Left colon (tissue), 2 donors: ENCODE measurements at regions not wholly inside any gene's neighbourhood (a gene's known extent, or its start where the extent isn't known, plus 50 kb on each side); places are given as distances from the start of the nearest gene placed in this dataset.

Experiments
- ATAC-seq: fragments of 200-7000 bp; cut with Tn5 transposase; one replicate; pipeline ENCODE4 v1.9.1; 2020; ENCODE audit warnings: mild to moderate bottlenecking, moderate library complexity
- DNase-seq, 2 donors: peaks; one replicate each; pipeline ENCODE4 v3.0.0-alpha.2; 2020
- intact Hi-C, 2 donors: fragments of 100-400 bp; cut with DNase I in 1 of 2; cut with micrococcal nuclease in 1 of 2; formaldehyde crosslinking; loops; one replicate each; pipeline versions ENCODE4 v1.11.2 to v1.14.0; 2022; cut with DNase I, micrococcal nuclease
- donor health status: DM: no; HTN: no; CAD: no.
- donor health status: DM: yes; HTN: yes; CAD: no.

DNA sequence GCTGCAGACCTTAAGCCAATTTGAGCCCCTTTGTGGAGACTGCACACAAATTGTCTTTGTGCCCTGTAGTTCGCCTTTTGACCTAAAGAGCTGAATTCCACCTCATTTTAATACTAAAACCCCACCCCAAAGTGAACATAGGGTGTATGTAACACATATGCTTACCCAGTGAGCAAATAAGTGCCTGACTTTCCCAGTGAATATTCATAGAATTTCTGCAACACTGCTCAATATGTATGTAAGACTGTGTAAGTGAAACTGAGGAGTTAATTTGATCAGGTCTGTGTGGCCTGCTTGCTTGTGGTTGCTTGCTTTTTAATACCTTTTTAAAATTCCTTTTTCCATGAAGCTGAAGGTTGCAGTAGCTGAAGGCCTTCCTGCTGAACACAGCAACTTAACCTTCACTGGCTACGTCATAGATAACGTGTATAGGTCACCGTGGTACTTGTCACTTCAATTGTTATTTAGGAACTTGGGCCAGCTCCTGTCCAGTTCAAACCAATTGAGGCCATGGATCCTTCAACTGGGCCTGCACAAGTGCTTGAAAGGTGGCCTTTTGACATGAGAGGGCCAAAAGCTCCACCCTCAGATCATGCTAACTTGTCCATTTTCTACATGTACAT is 131.7 kb upstream of the BTBD3 start:
- intact Hi-C loops: no loop called here
- ATAC-seq (no peak), DNase-seq (no peak)

DNA sequence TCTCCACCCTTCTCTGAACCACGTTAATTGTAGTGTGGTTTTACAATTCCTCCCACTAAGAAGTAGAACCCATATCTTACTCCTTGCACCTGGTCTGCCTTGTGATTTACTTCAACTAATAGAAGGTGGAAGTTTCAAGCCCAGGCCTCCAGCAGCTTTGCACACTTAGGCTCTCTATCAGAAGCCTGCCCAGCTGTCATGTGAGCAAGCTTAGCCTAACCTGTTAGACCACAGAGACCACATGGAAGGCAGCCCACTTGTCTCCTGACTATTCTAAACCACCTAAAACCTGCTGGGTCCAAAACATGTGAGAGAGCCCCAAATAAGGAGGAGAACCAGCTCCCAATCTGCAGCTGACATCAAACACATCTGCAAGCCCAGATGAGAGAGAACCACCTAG is 127.6 kb upstream of the BTBD3 start:
- ATAC-seq: no peak
- DNase-seq: no peak
- intact Hi-C loops: no loop called here

DNA sequence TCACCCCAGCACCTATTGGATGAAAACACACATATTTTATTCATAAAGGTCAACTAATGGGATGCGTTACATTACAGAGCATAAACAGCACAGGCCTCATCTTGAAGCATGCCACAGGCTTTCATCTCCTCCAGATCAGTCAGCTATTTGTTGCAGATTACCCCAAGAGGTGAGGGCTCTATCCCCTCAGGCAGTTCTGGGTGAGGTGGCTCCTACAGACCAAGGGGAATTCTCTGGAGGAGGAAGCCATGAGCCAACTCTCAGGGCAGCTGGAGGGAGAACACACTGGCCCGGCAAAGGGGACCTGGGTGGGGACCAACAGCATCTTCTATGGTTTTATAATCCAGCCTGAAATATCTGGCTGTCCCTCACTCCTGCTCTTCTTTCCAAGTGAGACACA is 126.4 kb upstream of the BTBD3 start:
- no peak for ATAC-seq
- DNase-seq: no peak
- intact Hi-C loops: no loop called here

DNA sequence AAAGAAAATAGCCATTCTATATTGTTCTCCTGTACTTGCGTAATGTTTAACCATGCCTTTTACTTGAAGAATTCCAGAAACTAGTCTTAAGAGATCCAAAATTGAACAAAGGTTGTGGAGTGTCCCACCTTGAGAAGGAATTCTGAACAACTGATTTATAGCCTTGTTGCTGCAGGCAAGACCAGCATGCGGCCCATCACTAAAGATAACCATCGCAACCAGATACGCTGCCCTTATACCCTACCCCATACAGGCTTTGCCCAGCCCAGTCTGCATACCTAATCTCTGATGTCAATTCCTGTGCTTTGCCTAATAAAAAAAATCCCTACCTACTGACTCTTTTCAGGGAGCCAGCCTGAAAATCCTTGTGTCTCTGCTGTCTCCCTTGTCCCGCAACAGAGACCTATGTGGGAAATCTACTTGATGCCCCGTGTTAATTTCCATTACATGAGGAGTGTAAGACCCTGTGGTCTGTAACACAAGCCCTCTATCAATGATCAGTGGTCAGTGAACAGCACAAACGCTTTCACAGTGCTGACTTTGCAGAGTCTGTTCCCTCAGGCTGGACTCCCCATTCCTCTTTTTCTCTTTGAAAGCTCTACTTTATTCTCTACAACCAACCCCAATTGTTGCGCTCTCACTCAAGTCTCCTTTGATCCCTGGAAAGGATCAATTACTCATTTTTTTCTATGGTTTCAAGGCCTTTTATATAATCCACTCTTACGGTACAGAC is 125.7 kb upstream of the BTBD3 start:
- no peak for ATAC-seq
- intact Hi-C loops: no loop called here
- no peak for DNase-seq

DNA sequence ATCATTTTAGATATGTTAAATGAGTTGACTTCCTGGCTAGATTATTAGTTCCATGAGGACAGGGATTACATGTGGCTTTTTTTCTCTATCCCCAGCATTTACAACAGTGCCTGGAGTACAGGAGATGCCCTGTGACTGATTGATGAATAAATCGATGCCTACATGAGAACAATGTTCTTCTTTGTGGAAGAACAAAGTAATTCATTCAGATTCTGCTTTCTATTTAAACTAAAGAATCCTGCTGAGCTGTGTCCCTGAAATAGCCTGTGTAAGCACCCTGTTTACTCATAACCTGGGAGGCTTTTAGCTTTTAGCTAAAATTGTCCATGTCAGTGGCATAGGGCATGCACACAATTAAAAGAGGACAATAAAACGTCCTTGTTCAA is 125.1 kb upstream of the BTBD3 start:
- intact Hi-C loops: no loop called here
- ATAC-seq: no peak
- DNase-seq: no peak

DNA sequence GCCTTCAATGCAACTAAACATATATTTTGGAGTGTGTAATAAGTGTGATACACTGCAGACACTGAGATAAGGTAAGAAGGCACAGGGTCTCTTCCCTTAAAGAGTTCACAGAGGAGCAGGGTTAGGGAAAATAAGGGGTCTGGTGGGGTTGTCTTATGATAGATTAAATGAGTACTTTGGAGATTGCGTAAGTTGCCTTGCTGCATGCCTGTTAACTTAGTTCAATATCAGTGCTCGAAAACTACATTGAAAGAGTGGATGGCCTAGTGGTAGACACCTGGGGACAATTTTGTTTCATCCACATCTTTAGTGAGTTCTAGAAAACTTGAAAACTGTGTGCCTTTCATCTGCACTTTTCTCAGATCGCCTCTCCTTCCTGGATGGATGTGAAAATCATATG is 123.2 kb upstream of the BTBD3 start:
- DNase-seq: no peak
- ATAC-seq: no peak
- intact Hi-C loops: no loop called here

DNA sequence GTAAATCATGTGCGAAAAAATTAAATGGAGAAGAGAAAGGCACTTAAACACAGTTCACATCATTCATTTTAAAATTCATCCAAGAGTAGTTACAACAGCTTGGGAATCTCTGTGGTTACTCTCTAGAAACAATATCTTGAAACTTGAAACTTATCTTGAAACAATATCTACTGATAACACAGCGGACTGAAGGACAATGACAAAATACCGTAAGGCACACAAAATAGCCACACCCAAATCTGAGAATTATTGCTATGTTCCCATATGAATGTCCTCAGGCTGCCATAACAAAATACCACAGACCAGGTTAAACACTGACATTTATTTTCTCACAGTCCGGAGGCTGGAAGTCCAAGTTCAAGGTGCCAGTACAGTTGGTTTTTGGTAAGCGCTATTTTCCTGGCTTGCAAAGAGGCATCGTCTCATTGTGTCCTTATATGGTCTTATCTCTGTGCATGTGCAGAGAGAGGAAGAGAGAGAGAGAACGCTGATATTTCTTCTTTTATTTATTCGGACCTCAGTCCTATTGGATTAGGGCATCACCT is 122.5 kb upstream of the BTBD3 start:
- intact Hi-C loops: no loop called here
- no peak for DNase-seq

DNA sequence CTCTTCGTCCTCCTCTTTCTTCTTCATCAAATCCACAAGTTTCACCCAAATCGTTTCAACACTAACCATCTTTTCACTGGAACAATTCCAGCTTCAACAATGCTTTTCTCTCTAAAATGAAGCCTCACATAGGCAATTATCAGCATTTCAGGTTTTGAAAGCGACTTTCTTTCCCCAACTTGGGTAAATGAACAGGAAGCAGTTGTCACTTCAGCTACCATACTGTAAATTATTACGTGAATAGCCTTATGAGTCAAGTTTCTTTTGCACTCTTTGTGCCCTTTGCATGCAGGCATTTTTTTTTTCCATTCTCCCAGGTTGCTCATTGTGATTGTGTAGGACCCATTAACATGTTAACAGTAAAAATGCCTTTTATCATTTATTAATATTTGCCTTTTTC is 121.7 kb upstream of the BTBD3 start:
- ATAC-seq: no peak
- intact Hi-C loops: no loop called here
- no peak for DNase-seq

More for the DNA sequence above, 122.5 kb upstream of the BTBD3 start:
- ATAC-seq: no peak

DNA sequence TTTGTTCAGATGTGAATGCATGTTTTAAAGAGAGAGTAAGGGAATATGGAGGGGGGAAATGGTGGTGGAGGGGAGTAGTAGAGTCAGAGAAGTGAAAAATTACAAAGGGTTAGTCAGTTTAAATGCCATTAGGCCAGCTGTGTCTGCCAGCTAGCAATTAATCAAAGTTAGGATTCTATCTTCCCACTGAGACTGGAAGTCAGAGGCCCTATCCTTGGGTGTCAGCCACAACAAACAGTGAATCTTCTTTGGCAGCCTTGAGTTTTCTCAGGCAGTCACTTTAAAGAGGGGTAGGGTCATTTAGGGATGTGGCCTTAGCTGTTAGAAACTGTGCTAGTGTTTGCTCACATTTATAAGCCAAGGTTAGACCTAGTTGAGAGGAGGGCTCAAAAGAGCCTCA is 120.5 kb upstream of the BTBD3 start:
- ATAC-seq: no peak

DNA sequence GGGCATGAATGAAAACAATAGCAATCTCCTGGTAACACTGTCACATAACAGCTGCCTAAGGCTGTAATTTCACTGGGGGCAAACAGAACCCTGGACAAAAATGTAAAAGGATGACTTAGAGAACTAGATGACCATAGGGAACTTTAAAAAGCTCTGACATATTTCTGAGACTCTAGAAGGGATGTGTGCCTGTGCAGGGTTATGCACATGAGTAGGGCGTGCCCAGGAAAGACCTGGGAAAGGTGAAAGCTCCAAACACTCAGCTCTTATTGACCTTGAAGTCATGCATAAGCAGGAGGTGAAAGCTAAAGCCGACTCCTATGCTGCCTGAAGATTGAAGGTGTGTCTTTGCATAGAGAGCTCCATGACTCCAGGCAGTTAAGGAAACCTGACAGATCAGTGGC is 118.4 kb upstream of the BTBD3 start:
- DNase-seq: peak in 1 of 2 donors; percentile 3
- ATAC-seq: peak; percentile 90
- intact Hi-C loops: no loop called here

More for the DNA sequence above, 120.5 kb upstream of the BTBD3 start:
- DNase-seq: no peak
- intact Hi-C loops: no loop called here

DNA sequence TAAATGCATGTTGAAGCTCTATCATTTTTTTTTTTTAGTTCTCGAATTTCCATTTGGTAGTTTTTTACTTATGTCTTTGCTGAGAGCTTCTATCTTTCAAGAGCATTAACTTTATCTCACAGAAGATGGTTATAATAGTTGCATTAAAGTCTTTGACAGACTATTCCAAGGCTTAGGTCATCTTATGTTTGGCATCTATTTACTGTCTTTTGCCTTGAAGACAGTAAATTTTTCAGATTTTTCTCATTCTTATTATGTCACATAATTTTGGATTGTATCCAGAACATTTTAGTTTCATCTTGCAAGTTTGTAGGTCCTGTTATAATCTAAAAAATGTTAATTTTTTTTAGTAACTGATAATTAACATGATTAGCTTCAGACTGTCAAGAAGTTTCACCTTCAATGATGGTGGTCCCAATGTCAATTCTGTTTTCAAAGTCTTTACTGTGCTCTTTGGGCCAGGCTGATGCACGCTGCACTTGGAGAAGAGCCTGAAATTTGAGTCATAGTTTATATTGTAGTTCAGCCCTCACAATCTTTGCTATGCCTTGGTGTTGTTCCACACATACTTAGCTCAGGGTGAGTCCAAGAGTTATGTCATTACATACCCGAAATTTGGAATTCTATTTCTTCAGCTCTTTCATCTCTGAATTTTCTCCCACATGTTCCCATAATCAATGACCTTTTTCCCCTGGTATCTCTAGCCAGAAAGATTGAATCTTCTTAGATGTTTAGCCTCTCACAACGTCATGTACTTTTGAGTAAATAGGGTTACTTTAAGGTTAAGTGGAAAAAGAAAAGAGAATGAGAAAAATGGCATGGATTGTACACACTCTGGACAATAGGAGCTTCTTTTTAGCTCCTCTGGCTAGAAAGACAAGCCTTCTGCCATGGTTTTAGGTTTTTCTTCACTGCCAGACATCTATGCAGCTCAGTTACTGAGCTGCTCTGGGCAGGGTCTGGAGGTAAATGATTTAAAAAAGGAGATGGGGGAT is 110.3 kb upstream of the BTBD3 start:
- intact Hi-C loops: no loop called here
- ATAC-seq (no peak), DNase-seq (no peak)

DNA sequence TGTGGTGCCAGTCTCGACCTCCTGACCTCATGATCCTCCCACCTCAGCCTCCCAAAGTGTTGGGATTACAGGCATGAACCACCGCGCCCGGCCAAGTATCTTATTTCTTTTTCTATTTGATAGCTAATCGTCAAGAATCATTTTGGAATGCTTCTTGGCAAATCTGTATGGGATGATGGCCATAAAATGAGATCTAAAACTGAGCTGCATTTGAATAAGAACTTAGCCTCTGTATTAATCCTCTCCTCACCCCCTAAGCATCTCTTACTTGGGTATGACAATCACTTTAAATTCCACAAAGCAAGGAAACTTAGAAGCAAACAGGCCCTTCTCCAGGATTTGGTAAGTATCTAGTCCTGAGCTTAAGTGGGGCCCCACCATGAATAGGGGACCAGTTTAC is 108.9 kb upstream of the BTBD3 start:
- DNase-seq (no peak), ATAC-seq (no peak)
- intact Hi-C loops: no loop called here

DNA sequence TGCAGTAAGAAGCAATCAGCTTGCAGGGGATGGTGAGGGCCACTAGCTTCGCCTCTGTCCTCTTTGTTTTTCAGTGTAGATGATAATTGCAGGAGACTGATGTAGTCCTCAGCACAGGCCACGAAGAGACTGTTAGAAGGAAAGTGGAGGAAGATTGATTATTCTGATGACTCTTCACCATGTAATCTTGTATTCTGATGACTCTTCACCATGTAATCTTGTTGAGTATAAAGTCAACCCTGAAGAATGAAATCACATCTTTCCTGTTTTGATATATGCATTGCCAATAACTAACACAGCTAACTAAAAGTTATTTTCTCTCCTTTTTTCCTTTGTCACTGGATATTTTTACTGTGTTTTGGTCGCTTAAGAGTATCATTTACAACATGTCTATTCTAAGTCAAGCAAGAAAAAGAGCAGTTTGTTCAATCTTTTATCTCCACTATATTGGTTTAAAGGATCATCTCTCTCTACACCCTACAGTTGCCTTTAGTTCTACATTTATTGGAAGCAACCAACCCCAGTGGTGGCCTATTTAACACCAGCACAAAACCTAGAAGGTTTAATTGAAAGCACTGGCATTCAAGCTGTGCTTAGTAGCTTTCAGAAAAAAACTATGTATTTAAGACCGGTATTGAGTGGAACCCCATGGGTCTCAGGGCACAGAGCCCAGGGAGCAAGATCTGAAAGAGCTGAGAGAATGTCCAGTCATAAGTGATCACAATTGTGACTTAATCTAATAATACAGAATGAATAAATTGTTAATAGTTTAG is 107.2 kb upstream of the BTBD3 start:
- ATAC-seq (no peak), DNase-seq (no peak)
- intact Hi-C loops: no loop called here

DNA sequence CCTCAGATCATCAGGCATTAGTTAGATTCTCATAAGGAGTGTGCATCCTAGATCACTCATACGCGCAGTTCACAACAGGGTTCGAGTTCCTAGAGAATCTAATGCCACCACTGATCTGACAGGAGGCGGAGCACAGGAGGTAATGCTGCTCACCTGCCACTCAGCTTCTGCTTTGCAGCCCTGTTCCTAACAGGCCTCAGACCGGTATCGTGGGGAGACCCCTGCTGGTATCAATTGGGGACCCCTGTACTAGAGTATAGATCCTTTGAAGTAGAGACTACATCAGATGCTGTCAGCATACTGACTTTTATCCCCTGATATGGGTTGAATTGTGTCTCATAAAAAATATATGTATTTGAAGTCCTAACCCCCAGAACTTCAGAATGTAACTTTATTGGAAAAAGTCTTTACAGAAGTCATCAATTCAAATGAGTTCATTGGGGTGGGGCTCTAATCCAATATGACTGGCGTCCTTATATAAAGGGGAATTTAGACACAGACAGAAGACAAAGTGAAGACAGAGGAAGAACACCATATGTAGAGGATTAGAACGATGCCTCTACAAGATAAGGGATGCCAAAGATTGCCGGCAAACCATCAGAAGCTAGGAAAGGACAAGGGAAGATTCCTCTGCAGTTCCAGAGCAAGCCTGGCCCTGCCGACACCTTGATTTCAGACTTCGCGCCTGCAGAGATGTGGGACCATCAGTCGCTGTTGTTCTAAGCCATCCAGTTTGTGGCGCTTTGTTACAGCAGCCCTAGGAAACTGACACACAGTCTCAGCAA is 104.4 kb upstream of the BTBD3 start:
- intact Hi-C loops: no loop called here
- DNase-seq (no peak), ATAC-seq (no peak)

DNA sequence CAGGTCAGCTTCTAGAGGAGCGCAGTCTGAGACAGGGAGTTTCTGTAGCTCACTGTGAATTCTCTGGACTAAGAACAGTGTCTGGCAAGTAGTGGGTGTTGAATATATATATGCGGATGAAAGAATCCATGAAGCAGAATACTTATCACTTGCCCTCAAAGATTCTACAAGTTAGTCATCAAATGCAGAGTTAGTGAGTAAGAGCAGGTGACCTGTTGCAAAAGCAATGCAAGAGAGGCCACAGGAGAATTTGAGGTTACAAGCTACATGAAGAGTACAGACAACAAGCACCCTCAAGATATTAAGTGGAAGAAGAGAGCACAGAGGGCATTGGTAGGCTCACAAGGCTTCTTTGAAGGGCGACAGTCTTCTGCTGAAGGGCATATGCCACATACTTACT is 103.4 kb upstream of the BTBD3 start:
- DNase-seq (no peak), ATAC-seq (no peak)
- intact Hi-C loops: no loop called here

DNA sequence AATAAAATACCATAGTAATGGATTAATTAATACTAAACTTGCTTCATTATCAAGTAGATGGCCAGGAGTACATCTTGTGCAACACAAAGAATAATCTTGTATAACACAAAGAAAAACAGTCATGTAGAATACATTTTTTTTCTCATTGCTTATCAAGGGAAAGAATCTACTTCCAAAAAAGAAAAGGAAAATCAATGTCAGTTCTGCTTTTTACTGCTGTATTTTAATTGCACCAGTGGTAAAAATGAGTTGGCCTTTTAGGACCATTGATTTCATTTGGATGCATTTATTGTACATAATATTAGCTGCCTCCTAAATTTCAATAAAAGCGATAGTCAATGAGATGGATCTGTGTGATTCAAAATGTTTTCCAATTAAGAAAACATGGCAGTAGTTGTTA is 96.9 kb upstream of the BTBD3 start:
- DNase-seq (no peak), ATAC-seq (no peak)
- intact Hi-C loops: no loop called here

DNA sequence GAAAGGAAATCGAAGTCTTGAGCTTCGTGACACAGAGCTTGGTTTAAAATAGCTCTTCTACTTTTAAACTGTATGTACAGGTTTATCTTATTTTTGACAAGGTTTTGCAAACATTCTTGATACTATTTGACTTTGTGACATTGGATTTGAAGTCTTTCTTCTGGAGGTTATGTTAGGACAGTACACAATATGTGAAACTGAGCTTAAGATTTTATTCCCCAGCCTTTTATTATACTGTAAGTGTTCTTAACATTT is 95.2 kb upstream of the BTBD3 start:
- ATAC-seq: no peak
- intact Hi-C loops: no loop called here
- no peak for DNase-seq

DNA sequence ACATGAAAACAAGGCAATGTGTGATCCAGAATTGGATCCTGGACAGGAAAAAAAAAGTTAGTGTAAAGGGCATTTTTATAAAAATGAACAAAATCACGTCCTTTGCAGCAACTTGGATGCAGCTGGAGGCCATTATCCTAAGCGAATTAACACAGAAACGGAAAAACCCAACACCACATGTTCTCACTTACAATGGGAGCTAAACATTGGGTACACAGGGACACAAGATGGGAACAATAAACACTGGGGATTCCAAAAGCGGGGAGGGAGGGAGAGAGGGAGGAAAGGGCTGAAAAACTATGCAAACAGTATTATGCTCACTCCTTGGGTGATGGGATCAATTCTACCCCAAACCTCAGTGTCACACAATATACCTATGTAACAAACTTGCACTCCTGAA is 91.4 kb upstream of the BTBD3 start:
- ATAC-seq (no peak), DNase-seq (no peak)
- intact Hi-C loops: no loop called here
